Testis (tissue), 2 donors: ENCODE measurements at regions not wholly inside any gene's neighbourhood (a gene's known extent, or its start where the extent isn't known, plus 50 kb on each side); places are given as distances from the start of the nearest gene placed in this dataset.

Experiments used
- DNase-seq: peaks from one replicate; pipeline ENCODE4 v3.0.0-alpha.2; 2019
- H3K27ac ChIP-seq, 2 donors: fragments of 200-600 bp; sonication (generic); one replicate each; pipeline ENCODE4 v1.5.1; 2019
- H3K27me3 ChIP-seq: fragments of 200-600 bp; sonication (generic); one replicate; pipeline ENCODE4 v1.5.1; 2019
- H3K36me3 ChIP-seq: fragments of 200-600 bp; sonication (generic); one replicate; pipeline ENCODE4 v1.5.1; 2017; ENCODE audit warnings: low read depth; ENCODE audit errors: missing control alignments
- H3K4me1 ChIP-seq: fragments of 200-600 bp; sonication (generic); one replicate; pipeline ENCODE4 v1.5.1; 2019
- H3K4me3 ChIP-seq, 2 donors: fragments of 200-600 bp; sonication (generic); one replicate each; pipeline ENCODE4 v1.5.1; 2017 to 2019
- H3K9me3 ChIP-seq: fragments of 200-600 bp; sonication (generic); one replicate; pipeline ENCODE4 v1.5.1; 2017
- CTCF ChIP-seq, 3 experiments: fragments of 450-650 bp in 2 of 3; fragments of 200-600 bp in 1 of 3; sonication (generic) in 1 of 3; IDR thresholded peaks; one replicate each; pipeline ENCODE4 v1.5.1; 2016 to 2019; ENCODE audit warnings: antibody characterized with exemption in 3 of 3, mild to moderate bottlenecking in 2 of 3, moderate library complexity in 1 of 3
- POLR2A ChIP-seq: fragments of 450-650 bp; IDR thresholded peaks from one replicate; pipeline ENCODE4 v1.6.1; 2017; ENCODE audit warnings: antibody characterized with exemption, mild to moderate bottlenecking, moderate library complexity
- WGBS, 2 donors: methylation state at CpG; one replicate each; pipeline ENCODE4 v1.1.5; 2018; 5-methylcytosine and 5-hydroxymethylcytosine counted together
- intact Hi-C: fragments of 100-400 bp; cut with DNase I; formaldehyde crosslinking; loops from one replicate; pipeline ENCODE4 v1.15.1; 2023; ENCODE audit warnings: low total_unique reads

- H3K36me3 ChIP-seq, result no peaks in the 10 kb centered on the region
- no peaks in the 10 kb centered on the region for H3K9me3 ChIP-seq
- H3K4me3 ChIP-seq, result no peak overlapping the region
- H3K27me3 ChIP-seq, result no peaks in the 10 kb centered on the region
- intact Hi-C loops, result no loop called here
- no peak for DNase-seq
- H3K4me1 ChIP-seq, result no peaks in the 10 kb centered on the region
- 67 to 88% methylated on average over 9 of the region's 9 CpGs for WGBS, 2 donors
- TF ChIP-seq POLR2A (no peak), CTCF (IDR thresholded peaks at IDR 0.05) (no peak)
- H3K27ac ChIP-seq, result no peak overlapping the region
Measured at GRCh38 chr1:229041946-229042345, 229.0 kb upstream of the RAB4A start.

GRCh38 chr1:229042482-229042881 lies 228.4 kb upstream of the RAB4A start:
- H3K4me3 ChIP-seq, result no peak overlapping the region
- H3K9me3 ChIP-seq, result no peaks in the 10 kb centered on the region
- no peak for TF ChIP-seq CTCF (IDR thresholded peaks at IDR 0.05)
- TF ChIP-seq POLR2A, result no peak
- H3K27ac ChIP-seq, result no peak overlapping the region
- WGBS, 2 donors, result 70 to 87% methylated on average over 4 of the region's 4 CpGs
- no peak for DNase-seq
- no peaks in the 10 kb centered on the region for H3K4me1 ChIP-seq
- intact Hi-C loops, result no loop called here
- no peaks in the 10 kb centered on the region for H3K36me3 ChIP-seq
- no peaks in the 10 kb centered on the region for H3K27me3 ChIP-seq

- H3K36me3 ChIP-seq, result no peaks in the 10 kb centered on the region
Measured at GRCh38 chr1:229043115-229043514, 227.8 kb upstream of the RAB4A start.

GRCh38 chr1:229046251-229046853 lies 224.6 kb upstream of the RAB4A start:
- no peak overlapping the region for H3K4me3 ChIP-seq
- H3K36me3 ChIP-seq, result no peaks in the 10 kb centered on the region
- H3K27ac ChIP-seq, result no peak overlapping the region
- no peaks in the 10 kb centered on the region for H3K9me3 ChIP-seq
- intact Hi-C loops, result no loop called here
- peaks cover 3% of the 10 kb centered on the region for H3K4me1 ChIP-seq
- TF ChIP-seq CTCF (IDR thresholded peaks at IDR 0.05), result no peak
- no peak for TF ChIP-seq POLR2A
- 64 to 75% methylated on average over 11 to 14 of the region's 14 CpGs for WGBS, 2 donors
- no peaks in the 10 kb centered on the region for H3K27me3 ChIP-seq
- no peak for DNase-seq

More at GRCh38 chr1:229043115-229043514, 227.8 kb upstream of the RAB4A start:
- intact Hi-C loops, result no loop called here
- no peak for DNase-seq
- no peak for TF ChIP-seq POLR2A
- TF ChIP-seq CTCF (IDR thresholded peaks at IDR 0.05), result no peak
- Histone ChIP-seq H3K27me3 (no peaks in the 10 kb centered on the region), H3K4me1 (peaks cover 3% of the 10 kb centered on the region), H3K9me3 (no peaks in the 10 kb centered on the region), H3K4me3 (no peak overlapping the region), H3K27ac (no peak overlapping the region)
- 58 to 59% methylated on average over 2 of the region's 2 CpGs for WGBS, 2 donors

GRCh38 chr1:229047161-229047839 lies 223.6 kb upstream of the RAB4A start:
- Histone ChIP-seq H3K4me1 (peaks cover 3% of the 10 kb centered on the region), H3K36me3 (no peaks in the 10 kb centered on the region), H3K27me3 (no peaks in the 10 kb centered on the region), H3K4me3 (no peak overlapping the region), H3K27ac (no peak overlapping the region), H3K9me3 (no peaks in the 10 kb centered on the region)
- 94 to 97% methylated on average over 8 of the region's 8 CpGs for WGBS, 2 donors
- DNase-seq, result no peak
- intact Hi-C loops, result no loop called here
- no peak for TF ChIP-seq CTCF (IDR thresholded peaks at IDR 0.05)
- no peak for TF ChIP-seq POLR2A
